GM21619 (cell line): ENCODE measurements at regions not wholly inside any gene's neighbourhood (a gene's known extent, or its start where the extent isn't known, plus 50 kb on each side); places are given as distances from the start of the nearest gene placed in this dataset.
"Not testable (repeated sequence)": the region's sequence is repeated elsewhere in the genome, so short reads cannot be mapped to it uniquely, and the experiment has no call there.

Experiments
- ATAC-seq: cut with Tn5 transposase; IDR thresholded peaks from one replicate; pipeline ENCODE4 v1.9.1; 2021; ENCODE audit not compliant: unreplicated experiment

DNA sequence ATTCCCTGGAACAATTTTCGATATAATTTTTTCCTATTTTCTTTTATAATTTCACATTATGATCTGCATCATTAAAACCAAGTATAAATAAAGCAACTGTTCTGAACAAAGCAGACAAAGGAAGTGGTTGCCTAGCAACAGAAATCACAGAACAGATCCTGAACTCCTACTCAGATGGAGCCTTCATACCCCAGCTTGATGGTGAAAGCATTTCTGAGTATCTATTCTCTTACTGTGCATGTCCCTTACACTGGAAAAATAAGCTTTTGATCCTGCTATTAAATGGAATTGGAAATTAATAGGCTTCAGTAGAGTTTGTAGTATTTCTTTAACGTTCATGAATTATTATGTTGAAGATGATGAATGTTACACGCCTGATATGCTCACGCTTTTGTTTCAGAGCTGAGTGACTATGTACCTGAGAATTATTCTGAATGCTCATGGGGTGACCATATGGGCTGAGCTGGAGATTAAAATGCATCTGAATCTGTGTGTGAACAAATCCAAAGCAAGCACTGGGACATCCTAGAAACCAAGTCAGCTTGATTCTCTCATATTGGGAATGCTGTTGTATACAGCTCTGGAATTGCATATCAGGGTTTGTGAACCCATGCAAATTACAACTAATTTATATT lies 254.0 kb downstream of the KCNJ3 start:
- ATAC-seq: no peak

DNA sequence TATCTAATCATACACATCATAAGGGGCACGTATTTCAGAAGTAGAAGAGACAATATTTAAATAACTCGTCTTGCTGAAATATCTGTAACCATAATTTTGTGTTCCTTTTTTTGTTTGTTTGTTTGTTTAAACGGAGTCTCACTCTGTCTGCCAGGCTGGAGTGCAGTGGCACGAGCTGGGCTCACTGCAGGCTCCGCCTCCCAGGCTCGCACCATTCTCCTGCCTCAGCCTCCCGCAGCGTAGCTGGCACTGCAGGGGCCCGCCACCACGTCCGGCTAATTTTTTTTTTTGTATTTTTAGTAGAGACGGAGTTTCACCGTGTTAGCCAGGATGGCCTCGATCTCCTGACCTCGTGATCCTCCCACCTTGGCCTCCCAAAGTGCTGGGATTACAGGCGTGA lies 248.9 kb downstream of the KCNJ3 start:
- ATAC-seq: not testable (repeated sequence)

DNA sequence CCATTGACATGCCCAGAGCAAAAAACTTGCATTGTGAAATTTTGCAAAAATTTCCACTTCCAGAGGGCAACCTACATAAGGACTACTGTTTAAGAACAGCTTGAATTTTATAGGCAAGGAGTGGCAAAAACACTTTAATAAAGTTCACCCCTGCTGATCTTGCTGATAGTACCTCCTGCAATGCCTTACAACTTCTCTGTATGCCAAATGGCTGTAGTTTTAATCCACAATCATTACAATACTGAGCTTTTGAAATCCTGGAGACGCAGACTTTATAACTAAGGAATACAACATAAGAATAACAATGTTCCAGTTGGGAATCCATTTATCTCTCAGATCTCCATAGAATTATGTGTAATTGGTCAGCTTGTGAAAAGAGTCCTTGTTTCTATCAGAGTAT lies 247.5 kb downstream of the KCNJ3 start:
- ATAC-seq: no peak

DNA sequence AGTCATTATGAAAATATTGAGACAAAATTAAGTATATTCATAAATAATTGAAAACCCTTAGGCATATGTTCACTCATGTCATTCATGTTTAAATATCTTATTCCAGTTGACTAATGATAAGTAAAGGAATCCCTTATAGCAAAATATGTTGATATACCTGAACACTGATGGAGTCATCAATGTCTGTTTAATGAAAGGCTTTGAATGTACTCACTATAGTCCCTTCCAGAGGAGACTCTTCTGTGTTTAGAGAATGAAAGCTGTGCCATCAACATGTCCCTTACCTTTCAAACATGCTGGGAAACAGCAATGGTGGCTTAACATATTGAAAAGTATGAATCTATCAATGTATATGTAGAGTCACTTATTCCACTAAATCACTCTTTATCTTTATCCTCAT lies 242.9 kb downstream of the KCNJ3 start:
- ATAC-seq: no peak

DNA sequence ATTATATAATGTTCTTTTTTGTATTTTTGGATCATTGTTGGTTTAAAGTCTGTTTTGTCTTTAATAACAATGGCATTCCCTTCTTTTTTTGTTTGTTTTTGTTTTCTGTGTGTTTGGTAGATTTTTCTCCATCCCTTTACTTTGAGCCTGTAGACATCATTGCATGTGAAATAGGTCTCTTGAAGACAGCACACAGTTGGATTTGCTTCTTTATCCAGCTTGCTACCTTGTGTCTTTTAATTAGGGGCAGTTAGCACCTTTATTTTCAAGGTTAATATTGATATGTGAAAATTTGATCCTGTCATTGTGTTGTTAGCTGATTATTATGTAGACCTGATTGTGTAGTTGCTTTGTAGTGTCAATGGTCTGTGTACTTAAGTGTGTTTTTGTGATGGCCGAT lies 235.7 kb downstream of the KCNJ3 start:
- no peak for ATAC-seq

DNA sequence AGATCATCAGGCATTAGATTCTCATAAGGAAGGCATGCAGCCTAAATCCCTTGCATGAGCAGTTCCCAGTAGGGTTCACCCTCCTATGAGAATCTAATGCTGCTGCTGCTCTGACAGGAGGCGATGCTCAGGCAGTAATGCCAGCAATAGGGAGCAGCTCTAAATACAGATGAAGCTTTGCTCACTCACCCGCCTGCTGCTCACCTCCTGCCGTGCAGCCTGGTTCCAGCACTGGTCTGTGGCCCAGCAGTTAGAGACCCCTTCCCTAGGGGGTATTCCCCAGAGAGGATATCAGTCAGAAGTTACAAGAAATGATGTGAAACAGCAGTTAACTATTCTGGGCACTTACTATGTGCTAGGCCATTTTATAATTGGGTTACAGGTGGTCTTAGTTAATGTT lies 226.0 kb downstream of the KCNJ3 start:
- no peak for ATAC-seq

DNA sequence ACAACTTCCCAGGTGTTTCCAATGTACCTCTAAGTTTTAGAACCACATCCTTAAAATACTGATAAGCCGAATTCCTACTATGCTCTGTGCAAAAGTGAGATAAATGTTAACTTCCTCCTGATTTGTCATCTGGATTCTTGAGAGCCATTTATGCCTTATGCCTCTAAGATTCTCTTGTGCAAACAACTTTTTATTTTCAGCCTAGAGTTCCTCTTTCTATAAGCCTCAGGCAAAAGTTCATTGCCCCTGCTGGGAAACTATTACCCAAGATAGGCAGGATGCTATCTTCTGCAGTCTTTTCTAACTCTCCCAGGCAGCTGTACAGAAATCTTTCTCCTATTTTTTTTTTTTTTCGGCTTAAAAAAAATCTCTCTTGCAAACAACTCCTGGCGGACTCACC lies 216.1 kb downstream of the KCNJ3 start:
- no peak for ATAC-seq

DNA sequence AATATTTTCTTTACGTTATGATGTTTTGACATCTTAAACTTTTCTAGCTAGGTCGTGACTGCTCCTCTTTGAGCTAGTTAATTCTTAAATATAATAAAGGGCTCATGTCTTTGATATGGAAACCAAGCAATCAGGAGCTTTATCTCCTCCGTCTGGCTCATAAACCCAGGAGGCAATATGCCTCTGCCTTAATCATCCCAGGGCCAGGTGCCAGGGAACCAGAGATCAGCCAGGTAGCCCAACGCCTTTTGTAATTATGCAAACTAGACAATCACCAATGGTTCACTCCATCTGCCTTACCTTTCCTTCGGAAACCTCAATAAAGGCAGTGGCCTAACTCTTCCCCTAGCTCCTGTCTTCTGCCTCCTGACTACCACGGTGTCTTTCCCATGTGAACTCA lies 213.7 kb downstream of the KCNJ3 start:
- no peak for ATAC-seq

DNA sequence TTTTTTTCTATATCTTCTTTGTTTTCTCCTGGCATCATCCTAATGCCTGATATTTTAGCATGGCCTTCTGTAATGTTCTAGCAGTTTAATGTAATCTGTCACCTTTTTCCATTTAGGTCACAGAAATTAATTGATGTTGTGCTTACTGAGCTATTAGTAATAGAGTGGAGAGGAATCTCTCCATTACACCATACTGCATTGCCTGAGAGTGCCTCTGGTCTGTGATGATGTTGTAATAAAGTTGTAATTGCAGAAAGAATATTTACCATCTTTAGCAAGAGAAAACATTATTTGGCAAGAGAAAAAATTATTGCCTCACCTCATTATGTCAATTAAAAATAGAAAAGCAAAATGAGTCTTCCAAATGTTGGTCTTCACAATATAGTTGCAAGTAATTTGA lies 213.2 kb downstream of the KCNJ3 start:
- ATAC-seq: no peak

DNA sequence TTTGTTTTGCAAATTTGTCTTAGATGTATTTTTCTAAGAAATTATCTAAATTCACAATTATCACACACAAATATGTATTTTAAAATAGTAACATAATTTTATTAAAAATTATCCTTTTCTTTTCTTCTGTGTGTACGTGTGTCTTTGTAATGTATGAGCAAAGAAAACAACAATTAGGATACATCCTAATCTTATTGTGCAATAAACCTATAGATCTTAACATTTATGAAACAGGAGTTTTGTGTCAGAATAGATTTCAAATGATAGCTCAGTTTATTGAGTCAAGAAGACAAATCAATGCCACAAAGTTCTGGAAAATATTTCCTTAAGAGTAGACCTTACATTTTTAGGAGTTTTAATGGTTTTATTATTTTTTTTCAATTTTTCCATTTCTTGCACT lies 212.2 kb downstream of the KCNJ3 start:
- ATAC-seq: no peak

DNA sequence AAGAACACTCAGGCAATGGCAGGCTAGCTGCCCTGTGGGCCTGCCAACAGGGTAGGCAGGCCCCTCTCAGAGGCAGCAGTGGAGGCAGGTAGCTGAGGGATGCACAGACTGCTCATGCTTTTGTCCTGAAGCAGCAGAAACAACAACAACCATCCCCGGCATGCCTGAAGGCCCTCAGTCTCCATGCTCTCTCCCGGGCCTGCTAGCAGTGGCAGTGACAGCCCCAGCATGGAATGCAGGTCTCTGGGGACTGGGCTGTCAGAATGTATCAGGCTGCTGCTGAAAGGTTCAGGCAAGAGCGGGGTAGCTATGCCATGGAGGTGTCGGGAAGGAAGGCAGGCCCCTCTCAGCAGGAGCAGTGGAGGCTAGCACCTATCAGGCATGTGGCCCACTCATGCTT lies 209.8 kb downstream of the KCNJ3 start:
- ATAC-seq: no peak
